ENCODE measurements at regions not wholly inside any gene's neighbourhood (a gene's known extent, or its start where the extent isn't known, plus 50 kb on each side); places are given as distances from the start of the nearest gene placed in this dataset.
"Not testable (repeated sequence)": the region's sequence is repeated elsewhere in the genome, so short reads cannot be mapped to it uniquely, and the experiment has no call there.

- no peak for DNase-seq (ENCODE audit: low read depth)
- no peak for TF ChIP-seq CTCF (IDR thresholded peaks at IDR 0.05; ENCODE audit: control insufficient read depth, insufficient read depth, low read depth, low read length, missing control alignments)
- H3K4me3 ChIP-seq (ENCODE audit: control insufficient read depth, low read depth, low read length): no peak overlapping the region
Measured at GRCh38 chr11:21653951-21654421, 538.9 kb upstream of the ANO5 start.

GRCh38 chr11:21656065-21656464 is 536.8 kb upstream of the ANO5 start:
- no peak for DNase-seq (ENCODE audit: low read depth)
- H3K4me3 ChIP-seq (ENCODE audit: control insufficient read depth, low read depth, low read length): no peak overlapping the region
- no peak for TF ChIP-seq CTCF (IDR thresholded peaks at IDR 0.05; ENCODE audit: control insufficient read depth, insufficient read depth, low read depth, low read length, missing control alignments)

- DNase-seq (ENCODE audit: low read depth): no peak
- TF ChIP-seq CTCF (IDR thresholded peaks at IDR 0.05; ENCODE audit: control insufficient read depth, insufficient read depth, low read depth, low read length, missing control alignments): no peak
- H3K4me3 ChIP-seq (ENCODE audit: control insufficient read depth, low read depth, low read length): no peak overlapping the region
Measured at GRCh38 chr11:21658654-21659193, 534.2 kb upstream of the ANO5 start.

GRCh38 chr11:21659377-21659776 is 533.5 kb upstream of the ANO5 start:
- DNase-seq (ENCODE audit: low read depth); H3K4me3 ChIP-seq (ENCODE audit: control insufficient read depth, low read depth, low read length): not testable (repeated sequence)

GRCh38 chr11:21659961-21660360 is 532.9 kb upstream of the ANO5 start:
- no peak for DNase-seq (ENCODE audit: low read depth)
- no peak overlapping the region for H3K4me3 ChIP-seq (ENCODE audit: control insufficient read depth, low read depth, low read length)
- no peak for TF ChIP-seq CTCF (IDR thresholded peaks at IDR 0.05; ENCODE audit: control insufficient read depth, insufficient read depth, low read depth, low read length, missing control alignments)

GRCh38 chr11:21675049-21675616 is 517.8 kb upstream of the ANO5 start:
- H3K4me3 ChIP-seq (ENCODE audit: control insufficient read depth, low read depth, low read length): no peak overlapping the region
- no peak for DNase-seq (ENCODE audit: low read depth)
- TF ChIP-seq CTCF (IDR thresholded peaks at IDR 0.05; ENCODE audit: control insufficient read depth, insufficient read depth, low read depth, low read length, missing control alignments): no peak

- TF ChIP-seq CTCF (IDR thresholded peaks at IDR 0.05; ENCODE audit: control insufficient read depth, insufficient read depth, low read depth, low read length, missing control alignments): no peak
- DNase-seq (ENCODE audit: low read depth): no peak
- no peak overlapping the region for H3K4me3 ChIP-seq (ENCODE audit: control insufficient read depth, low read depth, low read length)
Measured at GRCh38 chr11:21687643-21688042, 505.2 kb upstream of the ANO5 start.
